ENCODE measurements at regions not wholly inside any gene's neighbourhood (a gene's known extent, or its start where the extent isn't known, plus 50 kb on each side); places are given as distances from the start of the nearest gene placed in this dataset.
A peak's percentile ranks its signal among the peaks of the same experiment; 100 is the strongest.

DNA sequence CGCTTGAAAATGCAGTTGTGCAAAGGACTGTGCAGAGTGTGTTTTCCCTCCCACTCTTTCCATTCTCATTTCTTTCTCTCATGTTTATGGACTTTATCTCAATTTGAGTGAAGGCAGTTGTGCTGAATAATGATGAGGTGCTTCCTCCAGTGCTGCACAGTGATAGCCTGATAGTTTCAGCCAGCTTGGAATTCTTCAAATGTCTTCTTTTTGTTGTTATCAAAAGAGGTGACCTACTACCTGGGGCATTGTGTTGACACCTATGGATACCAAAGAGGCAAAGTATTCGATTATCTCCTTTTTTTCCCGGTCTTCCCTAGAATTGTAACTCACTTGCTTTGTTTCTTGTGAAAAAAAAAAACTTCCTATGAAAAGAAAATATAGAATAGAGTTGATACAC lies 132.6 kb upstream of the ESRRG start:
- no peak overlapping the region for H3K4me3 Mint-ChIP-seq
- H3K9me3 Mint-ChIP-seq = peaks cover 3% of the 10 kb centered on the region
- H3K4me1 Mint-ChIP-seq (ENCODE audit: low read depth) = no peaks in the 10 kb centered on the region
- no peaks in the 10 kb centered on the region for H3K27me3 Mint-ChIP-seq (ENCODE audit: low read depth)
- CTCF ChIA-PET = no interaction called here
- DNase-seq = no peak
- H3K36me3 Mint-ChIP-seq (ENCODE audit: low read depth) = no peaks in the 10 kb centered on the region
- intact Hi-C loops (cut with micrococcal nuclease) = no loop called here
- H3K27ac Mint-ChIP-seq = no peak overlapping the region

DNA sequence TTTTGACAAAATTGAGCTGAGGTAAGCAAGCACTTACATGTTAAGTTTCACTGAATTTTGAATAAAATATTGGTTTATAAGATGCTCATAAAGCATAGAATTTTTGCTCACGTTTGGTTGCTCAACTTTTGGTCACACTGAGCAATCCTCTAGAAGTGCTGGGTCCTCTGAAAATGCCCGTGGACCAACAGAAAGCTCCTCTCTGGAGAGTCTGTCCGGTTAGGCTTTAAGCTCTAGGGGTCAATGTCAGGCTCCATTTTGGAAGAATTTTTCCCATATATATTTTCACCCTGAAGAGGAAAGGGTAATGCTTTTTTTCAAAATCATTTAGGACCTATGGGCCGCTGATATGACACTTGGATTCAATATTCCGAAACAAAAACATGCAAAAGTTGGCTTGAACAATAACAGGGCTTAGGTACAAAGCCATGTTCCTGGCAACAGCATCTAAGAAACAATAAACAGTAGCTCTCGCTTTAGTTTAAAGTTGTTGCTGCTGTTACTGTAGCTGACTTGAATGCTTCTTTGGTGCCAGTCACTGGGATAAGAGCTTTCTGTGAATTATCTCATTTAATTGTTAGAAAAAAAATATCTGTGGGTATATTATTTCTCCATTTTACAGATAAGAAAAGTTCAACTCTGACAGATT lies 131.7 kb upstream of the ESRRG start:
- intact Hi-C loops (cut with micrococcal nuclease) = no loop called here
- H3K27me3 Mint-ChIP-seq (ENCODE audit: low read depth) = no peaks in the 10 kb centered on the region
- H3K4me3 Mint-ChIP-seq = no peak overlapping the region
- no peak for DNase-seq
- H3K4me1 Mint-ChIP-seq (ENCODE audit: low read depth) = no peaks in the 10 kb centered on the region
- H3K36me3 Mint-ChIP-seq (ENCODE audit: low read depth) = no peaks in the 10 kb centered on the region
- CTCF ChIA-PET = no interaction called here
- peaks cover 3% of the 10 kb centered on the region for H3K9me3 Mint-ChIP-seq
- H3K27ac Mint-ChIP-seq = no peak overlapping the region

DNA sequence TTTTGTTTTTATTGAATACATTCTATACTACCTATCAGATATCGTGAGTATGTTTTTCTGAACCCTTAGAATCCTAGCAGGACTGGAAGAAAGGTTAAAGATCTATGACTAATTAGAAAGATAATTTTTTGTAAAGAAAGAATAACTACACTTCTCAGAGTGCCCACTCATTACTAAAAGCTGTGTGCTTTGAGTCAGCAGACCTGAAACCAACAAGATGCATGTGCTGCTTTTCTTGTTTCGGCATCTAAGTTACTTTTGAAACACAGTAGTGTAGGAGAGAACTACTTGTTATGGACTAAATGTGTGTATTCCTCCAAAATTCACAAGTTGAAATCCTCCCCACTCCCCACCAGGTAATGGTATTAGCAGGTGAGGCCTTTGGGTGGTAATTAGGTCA lies 127.8 kb upstream of the ESRRG start:
- Mint-ChIP-seq H3K27ac (no peak overlapping the region), H3K36me3 (ENCODE audit: low read depth) (no peaks in the 10 kb centered on the region), H3K4me3 (no peak overlapping the region), H3K27me3 (ENCODE audit: low read depth) (no peaks in the 10 kb centered on the region), H3K4me1 (ENCODE audit: low read depth) (no peaks in the 10 kb centered on the region), H3K9me3 (peaks cover 3% of the 10 kb centered on the region)
- CTCF ChIA-PET = no interaction called here
- DNase-seq = no peak
- intact Hi-C loops (cut with micrococcal nuclease) = no loop called here

DNA sequence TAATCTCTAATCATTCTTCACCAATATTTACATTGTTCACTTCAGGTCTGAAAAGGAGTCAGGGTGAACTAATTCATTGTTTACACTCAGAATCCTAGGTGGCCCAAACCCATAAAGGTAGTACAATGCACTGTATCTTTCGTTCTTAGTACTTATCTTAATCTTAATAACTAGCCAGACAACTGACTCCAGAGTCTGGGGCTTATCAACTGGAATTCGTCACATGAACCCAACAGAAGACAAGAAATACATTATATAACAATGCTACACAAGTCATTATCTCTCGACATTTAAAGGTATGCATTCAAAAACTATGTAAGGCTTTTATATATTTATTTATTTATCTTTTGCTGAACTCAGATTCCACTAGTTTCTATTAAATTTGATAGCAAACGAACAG lies 125.9 kb upstream of the ESRRG start:
- Mint-ChIP-seq H3K4me1 (ENCODE audit: low read depth) (no peaks in the 10 kb centered on the region), H3K27ac (no peak overlapping the region), H3K9me3 (peaks cover 3% of the 10 kb centered on the region), H3K27me3 (ENCODE audit: low read depth) (no peaks in the 10 kb centered on the region), H3K36me3 (ENCODE audit: low read depth) (no peaks in the 10 kb centered on the region), H3K4me3 (no peak overlapping the region)
- intact Hi-C loops (cut with micrococcal nuclease) = no loop called here
- CTCF ChIA-PET = no interaction called here
- no peak for DNase-seq

DNA sequence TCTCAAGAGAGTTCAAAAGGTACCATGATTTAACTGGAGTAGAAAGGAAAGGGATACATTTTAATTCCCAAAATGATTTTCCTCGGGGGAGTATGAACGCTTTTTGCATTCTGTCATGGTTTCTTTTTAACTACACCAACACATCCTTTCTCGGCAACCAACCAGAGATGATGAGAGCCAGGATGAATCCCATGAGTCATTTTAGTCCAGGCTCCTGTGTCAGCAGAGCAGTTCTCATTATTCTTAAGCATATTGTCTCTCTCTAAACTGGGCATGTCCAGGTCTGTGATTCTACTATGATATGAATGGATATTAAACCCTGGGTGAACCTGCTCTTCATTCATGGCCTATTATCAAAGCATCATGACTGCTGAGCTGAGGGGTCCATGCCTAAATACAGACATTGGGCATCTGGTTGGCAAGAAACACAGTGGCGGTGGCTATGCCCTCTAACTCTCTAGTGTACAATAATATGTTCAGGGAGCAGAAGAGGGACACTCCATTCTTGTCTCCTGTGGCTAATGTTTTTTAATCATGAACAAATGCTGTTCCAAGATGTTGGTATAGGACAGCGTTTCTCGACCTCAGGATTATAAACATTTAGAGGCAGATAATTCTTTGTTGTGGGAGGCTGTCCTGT lies 124.3 kb upstream of the ESRRG start:
- CTCF ChIA-PET = no interaction called here
- intact Hi-C loops (cut with micrococcal nuclease) = no loop called here

DNA sequence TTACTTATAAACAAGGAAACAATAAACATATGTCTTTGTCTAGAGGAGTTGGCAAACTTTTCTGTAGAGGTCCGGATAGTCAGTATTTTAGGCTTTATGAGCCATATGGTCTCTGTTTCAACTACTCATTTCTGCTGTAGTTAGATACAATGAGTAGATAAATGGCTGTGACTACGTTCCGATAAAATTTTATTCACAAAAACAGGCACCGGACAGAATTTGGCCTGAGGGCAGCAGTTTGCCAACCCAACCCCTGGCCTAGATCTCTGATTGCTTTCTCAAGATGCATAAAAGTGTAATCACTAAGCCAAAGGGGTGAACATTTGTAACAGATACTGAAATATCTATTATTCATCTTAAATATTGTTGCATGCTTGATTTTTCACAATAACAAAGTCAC lies 123.1 kb upstream of the ESRRG start:
- Mint-ChIP-seq H3K4me3 (no peak overlapping the region), H3K27me3 (ENCODE audit: low read depth) (no peaks in the 10 kb centered on the region), H3K27ac (no peak overlapping the region), H3K4me1 (ENCODE audit: low read depth) (no peaks in the 10 kb centered on the region), H3K9me3 (no peaks in the 10 kb centered on the region), H3K36me3 (ENCODE audit: low read depth) (no peaks in the 10 kb centered on the region)
- intact Hi-C loops (cut with micrococcal nuclease) = no loop called here
- CTCF ChIA-PET = no interaction called here
- no peak for DNase-seq

More for the DNA sequence above, 124.3 kb upstream of the ESRRG start:
- Mint-ChIP-seq H3K4me3 (no peak overlapping the region), H3K27ac (no peak overlapping the region), H3K27me3 (ENCODE audit: low read depth) (no peaks in the 10 kb centered on the region), H3K4me1 (ENCODE audit: low read depth) (no peaks in the 10 kb centered on the region), H3K9me3 (no peaks in the 10 kb centered on the region), H3K36me3 (ENCODE audit: low read depth) (no peaks in the 10 kb centered on the region)
- no peak for DNase-seq

DNA sequence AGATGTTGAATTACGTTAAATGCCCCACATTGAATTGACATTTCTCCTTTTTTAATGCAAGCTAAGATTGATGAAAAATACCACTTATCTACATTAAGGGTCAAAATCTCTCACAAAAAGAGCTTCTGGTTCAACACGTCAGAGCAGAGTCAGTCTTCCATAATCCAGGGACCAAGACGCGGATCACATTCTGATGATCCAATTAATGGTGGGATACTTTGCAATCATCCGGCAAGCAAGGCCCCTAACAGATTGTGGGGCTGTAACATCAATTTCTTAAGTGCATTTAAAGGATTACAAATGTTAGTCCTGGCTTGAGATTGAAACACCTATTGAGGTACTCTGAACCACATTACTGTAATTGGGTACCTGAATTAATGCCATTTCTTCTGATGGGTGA lies 120.2 kb upstream of the ESRRG start:
- H3K27me3 Mint-ChIP-seq (ENCODE audit: low read depth) = no peaks in the 10 kb centered on the region
- H3K36me3 Mint-ChIP-seq (ENCODE audit: low read depth) = no peaks in the 10 kb centered on the region
- intact Hi-C loops (cut with micrococcal nuclease) = no loop called here
- no peaks in the 10 kb centered on the region for H3K4me1 Mint-ChIP-seq (ENCODE audit: low read depth)
- no peak overlapping the region for H3K4me3 Mint-ChIP-seq
- no peak for DNase-seq
- H3K27ac Mint-ChIP-seq = no peak overlapping the region
- no peaks in the 10 kb centered on the region for H3K9me3 Mint-ChIP-seq
- CTCF ChIA-PET = no interaction called here

DNA sequence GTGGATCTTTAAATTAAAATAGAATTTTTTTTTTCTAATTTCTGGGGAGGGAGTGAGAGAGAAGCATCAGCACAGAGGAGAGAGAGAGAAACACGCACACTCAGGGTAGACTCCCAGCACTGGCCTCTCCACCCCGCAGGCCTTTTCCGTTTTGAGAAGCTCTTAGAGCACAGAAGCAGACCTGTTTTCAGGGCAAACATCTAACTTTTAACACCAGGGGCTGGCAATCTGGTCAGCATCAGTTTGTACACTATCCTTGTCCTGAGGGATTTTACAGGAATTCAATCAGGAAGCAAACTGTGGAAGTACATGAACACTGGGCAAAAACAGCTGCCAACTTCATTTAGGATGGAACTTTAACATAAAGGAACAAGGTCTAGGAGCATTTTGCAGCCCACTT lies 117.9 kb upstream of the ESRRG start:
- no peaks in the 10 kb centered on the region for H3K27me3 Mint-ChIP-seq (ENCODE audit: low read depth)
- no peak overlapping the region for H3K27ac Mint-ChIP-seq
- no peak for DNase-seq
- CTCF ChIA-PET = no interaction called here
- no peaks in the 10 kb centered on the region for H3K4me1 Mint-ChIP-seq (ENCODE audit: low read depth)
- no peak overlapping the region for H3K4me3 Mint-ChIP-seq
- no peaks in the 10 kb centered on the region for H3K36me3 Mint-ChIP-seq (ENCODE audit: low read depth)
- no peaks in the 10 kb centered on the region for H3K9me3 Mint-ChIP-seq
- intact Hi-C loops (cut with micrococcal nuclease) = no loop called here

DNA sequence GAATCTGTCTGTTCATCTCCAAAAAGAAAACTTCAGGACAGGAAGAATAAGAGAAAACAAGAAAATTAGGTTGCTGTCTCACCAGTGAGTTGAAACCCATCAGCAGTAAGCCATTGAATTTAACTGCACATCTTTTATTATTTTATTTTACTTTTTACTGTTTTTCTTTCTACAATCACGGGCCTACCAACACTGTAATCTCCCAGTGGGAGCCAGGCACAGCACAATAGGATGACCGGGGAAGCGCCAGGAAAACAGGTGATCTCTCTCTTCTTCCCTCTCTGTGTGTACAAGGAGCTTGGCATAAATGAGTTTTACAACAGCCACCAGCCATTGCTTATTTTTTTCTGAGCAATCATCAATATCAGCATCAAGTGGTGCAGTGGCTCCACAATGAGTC lies 113.1 kb upstream of the ESRRG start:
- no peaks in the 10 kb centered on the region for H3K4me1 Mint-ChIP-seq (ENCODE audit: low read depth)
- H3K27me3 Mint-ChIP-seq (ENCODE audit: low read depth) = no peaks in the 10 kb centered on the region

DNA sequence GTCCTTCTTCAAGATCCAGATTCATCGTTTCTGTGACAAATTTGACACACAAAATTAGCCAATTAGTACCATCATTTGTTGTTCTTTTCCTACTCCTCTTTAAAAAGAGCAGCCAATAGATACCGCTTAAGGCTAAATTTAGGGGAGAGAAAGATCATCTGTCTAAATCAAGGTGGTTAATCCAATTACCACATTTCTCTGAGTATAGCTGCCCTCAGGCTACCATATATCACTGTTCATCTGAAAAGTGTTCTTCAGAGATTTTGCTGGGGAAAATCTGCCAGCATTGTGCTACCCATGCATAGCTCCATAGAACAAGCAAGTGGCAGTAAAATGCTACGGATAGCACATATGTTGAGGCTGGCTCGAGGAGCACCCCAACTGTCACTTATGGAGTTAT lies 110.3 kb upstream of the ESRRG start:
- intact Hi-C loops (cut with micrococcal nuclease) = no loop called here
- CTCF ChIA-PET = no interaction called here
- H3K27me3 Mint-ChIP-seq (ENCODE audit: low read depth) = no peaks in the 10 kb centered on the region
- H3K27ac Mint-ChIP-seq = no peak overlapping the region
- DNase-seq = no peak
- no peak overlapping the region for H3K4me3 Mint-ChIP-seq
- H3K4me1 Mint-ChIP-seq (ENCODE audit: low read depth) = no peaks in the 10 kb centered on the region
- H3K9me3 Mint-ChIP-seq = no peaks in the 10 kb centered on the region
- H3K36me3 Mint-ChIP-seq (ENCODE audit: low read depth) = no peaks in the 10 kb centered on the region

More for the DNA sequence above, 113.1 kb upstream of the ESRRG start:
- Mint-ChIP-seq H3K9me3 (no peaks in the 10 kb centered on the region), H3K27ac (no peak overlapping the region), H3K4me3 (no peak overlapping the region), H3K36me3 (ENCODE audit: low read depth) (no peaks in the 10 kb centered on the region)
- intact Hi-C loops (cut with micrococcal nuclease) = no loop called here
- CTCF ChIA-PET = no interaction called here
- no peak for DNase-seq

DNA sequence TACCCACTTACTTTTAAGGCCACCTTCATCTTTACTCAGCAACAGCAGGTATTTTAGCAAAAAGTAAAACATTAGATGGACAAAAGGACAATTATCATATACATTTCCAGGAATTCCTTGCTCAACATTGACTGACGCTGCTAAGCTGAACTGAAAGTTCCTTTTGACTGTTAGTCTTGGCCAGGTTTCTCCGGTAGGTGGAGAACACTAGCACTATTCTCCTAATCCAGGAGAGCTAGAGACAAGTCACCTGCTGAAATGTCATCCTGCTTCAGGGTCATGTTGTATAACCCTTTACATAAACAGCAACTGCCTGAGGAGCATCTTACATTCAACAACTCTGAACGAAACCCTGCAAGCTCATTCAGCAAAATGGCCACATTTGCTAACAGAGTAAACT lies 109.0 kb upstream of the ESRRG start:
- CTCF ChIA-PET = no interaction called here
- H3K27ac Mint-ChIP-seq = no peak overlapping the region
- intact Hi-C loops (cut with micrococcal nuclease) = no loop called here
- H3K9me3 Mint-ChIP-seq = no peaks in the 10 kb centered on the region
- H3K27me3 Mint-ChIP-seq (ENCODE audit: low read depth) = no peaks in the 10 kb centered on the region
- H3K4me3 Mint-ChIP-seq = no peak overlapping the region
- H3K4me1 Mint-ChIP-seq (ENCODE audit: low read depth) = no peaks in the 10 kb centered on the region
- H3K36me3 Mint-ChIP-seq (ENCODE audit: low read depth) = no peaks in the 10 kb centered on the region
- DNase-seq = no peak

DNA sequence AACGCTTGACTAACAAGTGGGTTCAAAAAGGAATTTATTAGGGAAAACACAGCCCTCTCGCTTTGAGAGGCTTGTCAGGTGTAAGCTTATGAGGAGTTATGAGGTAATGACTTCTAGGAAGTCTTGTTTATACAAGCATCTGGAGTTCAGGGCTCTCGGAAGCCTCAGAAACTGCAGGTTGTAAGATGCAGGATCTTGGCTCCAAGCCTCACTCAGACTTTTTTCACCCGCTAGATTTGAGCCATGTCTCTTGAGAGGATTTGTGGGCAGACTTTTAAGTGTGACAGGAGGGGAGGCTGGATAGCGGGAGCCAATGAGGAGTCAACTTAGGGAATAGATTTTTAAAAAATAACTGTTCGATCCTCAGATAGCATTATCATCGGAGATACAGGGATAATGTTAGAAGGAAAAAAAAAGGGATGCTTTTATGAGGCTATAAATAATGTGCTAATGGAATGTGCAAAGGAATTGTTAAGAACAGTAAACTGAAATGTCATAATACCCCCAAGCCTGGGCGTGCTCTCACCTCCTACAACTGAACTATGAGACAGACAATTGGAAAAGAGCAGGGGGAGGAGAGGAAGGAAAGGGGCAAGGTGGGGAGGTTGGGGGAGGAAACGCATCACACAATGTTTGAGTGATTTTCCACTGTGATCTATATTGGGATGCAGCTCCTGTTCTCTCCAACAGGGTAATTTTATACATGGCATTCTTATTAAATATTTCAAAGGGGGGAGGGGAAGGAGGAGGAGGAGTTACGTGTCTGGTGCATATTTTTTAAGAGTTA lies 107.4 kb upstream of the ESRRG start:
- Mint-ChIP-seq H3K27ac (no peak overlapping the region), H3K4me1 (ENCODE audit: low read depth) (no peaks in the 10 kb centered on the region)
- CTCF ChIA-PET = no interaction called here

DNA sequence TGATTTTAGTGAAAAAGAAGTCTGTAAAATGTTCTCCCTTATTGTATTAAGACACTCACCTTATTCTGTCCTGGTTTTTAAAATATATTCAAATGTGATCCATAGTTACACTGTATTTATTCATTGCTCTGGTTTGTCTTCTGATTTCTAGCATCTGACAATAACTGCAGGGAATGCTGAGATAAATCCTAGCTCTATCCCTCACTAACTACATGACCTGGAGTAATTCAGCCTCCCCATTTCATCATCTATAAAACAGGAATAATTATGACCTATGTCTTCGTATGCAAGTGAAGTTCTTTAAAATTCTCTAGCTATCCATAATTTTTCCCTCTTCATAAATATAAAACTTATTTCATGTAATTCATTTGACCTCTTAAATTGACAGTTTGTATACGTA lies 104.0 kb upstream of the ESRRG start:
- no peaks in the 10 kb centered on the region for H3K4me1 Mint-ChIP-seq (ENCODE audit: low read depth)
- DNase-seq = no peak
- H3K36me3 Mint-ChIP-seq (ENCODE audit: low read depth) = no peaks in the 10 kb centered on the region
- CTCF ChIA-PET = no interaction called here
- no peak overlapping the region for H3K4me3 Mint-ChIP-seq
- H3K9me3 Mint-ChIP-seq = no peaks in the 10 kb centered on the region
- H3K27ac Mint-ChIP-seq = no peak overlapping the region
- intact Hi-C loops (cut with micrococcal nuclease) = no loop called here
- H3K27me3 Mint-ChIP-seq (ENCODE audit: low read depth) = no peaks in the 10 kb centered on the region

More for the DNA sequence above, 107.4 kb upstream of the ESRRG start:
- intact Hi-C loops (cut with micrococcal nuclease) = no loop called here
- Mint-ChIP-seq H3K27me3 (ENCODE audit: low read depth) (no peaks in the 10 kb centered on the region), H3K4me3 (no peak overlapping the region), H3K36me3 (ENCODE audit: low read depth) (no peaks in the 10 kb centered on the region), H3K9me3 (no peaks in the 10 kb centered on the region)
- peak; percentile 4 for DNase-seq
